ENCODE measurements at regions not wholly inside any gene's neighbourhood (a gene's known extent, or its start where the extent isn't known, plus 50 kb on each side); places are given as distances from the start of the nearest gene placed in this dataset.

DNA sequence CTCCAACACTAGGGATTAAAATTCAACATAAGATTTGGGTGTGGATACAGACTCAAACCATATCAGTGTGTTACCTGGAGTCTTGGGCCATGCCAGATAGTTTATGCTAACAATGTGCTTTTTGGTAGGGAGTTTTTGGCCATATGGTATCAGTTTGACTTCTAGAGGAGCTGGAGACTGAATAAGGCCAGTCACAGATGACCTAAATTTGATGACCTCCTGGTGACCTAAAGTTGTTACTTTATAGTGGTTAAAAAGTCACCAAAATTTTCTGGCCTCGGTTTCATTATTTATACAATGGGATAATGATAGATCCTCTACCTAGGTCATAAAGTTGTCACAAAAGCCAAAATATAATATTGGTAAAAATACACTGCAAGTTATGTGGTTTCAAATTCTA lies 877.1 kb downstream of the RAPGEF2 start:
- intact Hi-C loops (cut with micrococcal nuclease) = no loop called here
- POLR2A ChIA-PET = no interaction called here

More for the DNA sequence above, 877.1 kb downstream of the RAPGEF2 start:
- H3K4me1 ChIP-seq (ENCODE audit: control insufficient read depth in 1 of 2, insufficient read depth in 2 of 2, low read length in 2 of 2) = no peaks in the 10 kb centered on the region
- no peaks in the 10 kb centered on the region for H3K9me3 ChIP-seq (ENCODE audit: control insufficient read depth in 1 of 2, insufficient read depth in 1 of 2, low read depth in 1 of 2, low read length in 2 of 2)
- no peak overlapping the region for H3K4me2 ChIP-seq (ENCODE audit: low read length)
- no TSS peak for BruUV-seq (replicated peaks)
- DNase-seq (ENCODE audit: low read depth, low spot score) (no peak), ATAC-seq (no peak)
- H3K9me2 ChIP-seq (ENCODE audit: insufficient read depth) = no peaks in the 10 kb centered on the region
- H3K79me2 ChIP-seq (ENCODE audit: insufficient read depth, low read length) = no peaks in the 10 kb centered on the region
- no peaks in the 10 kb centered on the region for H3K27me3 ChIP-seq (ENCODE audit: insufficient read depth, low read length)
- no peaks in the 10 kb centered on the region for H4K20me1 ChIP-seq (ENCODE audit: insufficient read depth)
- H3K4me3 ChIP-seq (replicated peaks in 1 of 2; ENCODE audit: low read depth in 1 of 2, low read length in 2 of 2) = no peak overlapping the region
- TF ChIP-seq RAD21 (IDR thresholded peaks at IDR 0.05; ENCODE audit: low read depth) (no peak), CEBPB (IDR thresholded peaks at IDR 0.05; ENCODE audit: low read depth) (no peak), YY1 (IDR thresholded peaks at IDR 0.05; ENCODE audit: extremely low read depth, insufficient replicate concordance, low read depth, low read length) (no peak), ZNF274 (IDR thresholded peaks at IDR 0.05; ENCODE audit: low read depth, low read length) (no peak), TCF7L2 (IDR thresholded peaks at IDR 0.05; ENCODE audit: borderline replicate concordance, extremely low read depth, insufficient read depth, insufficient read length) (no peak), EZH2phosphoT487 (IDR thresholded peaks at IDR 0.05; ENCODE audit: borderline replicate concordance) (no peak), EZH2 (IDR thresholded peaks at IDR 0.05) (no peak), SIN3A (IDR thresholded peaks at IDR 0.05; ENCODE audit: low read depth) (no peak), ZFX (IDR thresholded peaks at IDR 0.05) (no peak), JUND (IDR thresholded peaks at IDR 0.05) (no peak), FOSL1 (IDR thresholded peaks at IDR 0.05; ENCODE audit: low read depth) (no peak), POLR2A (IDR thresholded peaks at IDR 0.05; ENCODE audit: borderline replicate concordance, extremely low read depth, insufficient read depth, insufficient read length) (no peak), CBX3 (IDR thresholded peaks at IDR 0.05; ENCODE audit: low read depth) (no peak)
- TF ChIP-seq, protein P1, sequence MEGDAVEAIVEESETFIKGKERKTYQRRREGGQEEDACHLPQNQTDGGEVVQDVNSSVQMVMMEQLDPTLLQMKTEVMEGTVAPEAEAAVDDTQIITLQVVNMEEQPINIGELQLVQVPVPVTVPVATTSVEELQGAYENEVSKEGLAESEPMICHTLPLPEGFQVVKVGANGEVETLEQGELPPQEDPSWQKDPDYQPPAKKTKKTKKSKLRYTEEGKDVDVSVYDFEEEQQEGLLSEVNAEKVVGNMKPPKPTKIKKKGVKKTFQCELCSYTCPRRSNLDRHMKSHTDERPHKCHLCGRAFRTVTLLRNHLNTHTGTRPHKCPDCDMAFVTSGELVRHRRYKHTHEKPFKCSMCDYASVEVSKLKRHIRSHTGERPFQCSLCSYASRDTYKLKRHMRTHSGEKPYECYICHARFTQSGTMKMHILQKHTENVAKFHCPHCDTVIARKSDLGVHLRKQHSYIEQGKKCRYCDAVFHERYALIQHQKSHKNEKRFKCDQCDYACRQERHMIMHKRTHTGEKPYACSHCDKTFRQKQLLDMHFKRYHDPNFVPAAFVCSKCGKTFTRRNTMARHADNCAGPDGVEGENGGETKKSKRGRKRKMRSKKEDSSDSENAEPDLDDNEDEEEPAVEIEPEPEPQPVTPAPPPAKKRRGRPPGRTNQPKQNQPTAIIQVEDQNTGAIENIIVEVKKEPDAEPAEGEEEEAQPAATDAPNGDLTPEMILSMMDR (IDR thresholded peaks at IDR 0.05 in 2 of 3, conservative IDR thresholded peaks at IDR 0.05 in 1 of 3; ENCODE audit: borderline replicate concordance in 1 of 3, insufficient read depth in 1 of 3, low read depth in 2 of 3, low read length in 2 of 3) = no peak
- TF ChIP-seq, protein P2, sequence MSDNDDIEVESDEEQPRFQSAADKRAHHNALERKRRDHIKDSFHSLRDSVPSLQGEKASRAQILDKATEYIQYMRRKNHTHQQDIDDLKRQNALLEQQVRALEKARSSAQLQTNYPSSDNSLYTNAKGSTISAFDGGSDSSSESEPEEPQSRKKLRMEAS (IDR thresholded peaks at IDR 0.05) = no peak
- TF ChIP-seq, protein P3, sequence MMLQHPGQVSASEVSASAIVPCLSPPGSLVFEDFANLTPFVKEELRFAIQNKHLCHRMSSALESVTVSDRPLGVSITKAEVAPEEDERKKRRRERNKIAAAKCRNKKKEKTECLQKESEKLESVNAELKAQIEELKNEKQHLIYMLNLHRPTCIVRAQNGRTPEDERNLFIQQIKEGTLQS (IDR thresholded peaks at IDR 0.05) = no peak
- TF ChIP-seq, protein P4, sequence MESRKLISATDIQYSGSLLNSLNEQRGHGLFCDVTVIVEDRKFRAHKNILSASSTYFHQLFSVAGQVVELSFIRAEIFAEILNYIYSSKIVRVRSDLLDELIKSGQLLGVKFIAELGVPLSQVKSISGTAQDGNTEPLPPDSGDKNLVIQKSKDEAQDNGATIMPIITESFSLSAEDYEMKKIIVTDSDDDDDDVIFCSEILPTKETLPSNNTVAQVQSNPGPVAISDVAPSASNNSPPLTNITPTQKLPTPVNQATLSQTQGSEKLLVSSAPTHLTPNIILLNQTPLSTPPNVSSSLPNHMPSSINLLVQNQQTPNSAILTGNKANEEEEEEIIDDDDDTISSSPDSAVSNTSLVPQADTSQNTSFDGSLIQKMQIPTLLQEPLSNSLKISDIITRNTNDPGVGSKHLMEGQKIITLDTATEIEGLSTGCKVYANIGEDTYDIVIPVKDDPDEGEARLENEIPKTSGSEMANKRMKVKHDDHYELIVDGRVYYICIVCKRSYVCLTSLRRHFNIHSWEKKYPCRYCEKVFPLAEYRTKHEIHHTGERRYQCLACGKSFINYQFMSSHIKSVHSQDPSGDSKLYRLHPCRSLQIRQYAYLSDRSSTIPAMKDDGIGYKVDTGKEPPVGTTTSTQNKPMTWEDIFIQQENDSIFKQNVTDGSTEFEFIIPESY (IDR thresholded peaks at IDR 0.05; ENCODE audit: extremely low read depth, insufficient replicate concordance, low read length) = no peak
- H3K27ac ChIP-seq (ENCODE audit: low read depth, low read length) = no peak overlapping the region
- no peak overlapping the region for H2AFZ ChIP-seq (ENCODE audit: low read depth, low read length, poor library complexity, severe bottlenecking)
- RAD21 ChIA-PET (ENCODE audit: low non-redundant PET in 1 of 2, low total read pairs in 2 of 2, uncharacterized antibody in 2 of 2, unreplicated experiment in 2 of 2) = no interaction called here
- no peaks in the 10 kb centered on the region for H3K36me3 ChIP-seq (ENCODE audit: control insufficient read depth in 1 of 2, insufficient read depth in 2 of 2, low read length in 2 of 2)
- CTCF ChIA-PET = no interaction called here
- H3K9ac ChIP-seq (ENCODE audit: low read length) = no peak overlapping the region

All from HCT116 (cell line).